Bronchial epithelial cell (primary cell): ENCODE measurements at regions not wholly inside any gene's neighbourhood (a gene's known extent, or its start where the extent isn't known, plus 50 kb on each side); places are given as distances from the start of the nearest gene placed in this dataset.

ENCODE experiments used
- DNase-seq: peaks from one replicate; pipeline ENCODE4 v3.0.0-alpha.2; 2010; ENCODE audit warnings: low read depth
- FAIRE-seq: peaks from 2 replicates; lab custom pipeline; 2011; peaks lifted over from hg19 to GRCh38; lab: Jason Lieb, UNC
- H3K27me3 ChIP-seq: 2 replicates; pipeline ENCODE4 v1.5.1; 2011; ENCODE audit warnings: low read length; ENCODE audit not compliant: control insufficient read depth, insufficient read depth
- H3K36me3 ChIP-seq: 2 replicates; pipeline ENCODE4 v1.5.1; 2011; ENCODE audit warnings: low read length; ENCODE audit not compliant: control insufficient read depth, insufficient read depth
- H3K4me3 ChIP-seq: 2 replicates; pipeline ENCODE4 v1.5.1; 2011; ENCODE audit warnings: mild to moderate bottlenecking, low read depth, low read length, control low read depth
- CTCF ChIP-seq: IDR thresholded peaks from 2 replicates; pipeline ENCODE4 v1.5.1; 2011; ENCODE audit warnings: mild to moderate bottlenecking, moderate library complexity, low read length, control low read depth, inconsistent platforms; ENCODE audit not compliant: insufficient read depth, severe bottlenecking

DNA sequence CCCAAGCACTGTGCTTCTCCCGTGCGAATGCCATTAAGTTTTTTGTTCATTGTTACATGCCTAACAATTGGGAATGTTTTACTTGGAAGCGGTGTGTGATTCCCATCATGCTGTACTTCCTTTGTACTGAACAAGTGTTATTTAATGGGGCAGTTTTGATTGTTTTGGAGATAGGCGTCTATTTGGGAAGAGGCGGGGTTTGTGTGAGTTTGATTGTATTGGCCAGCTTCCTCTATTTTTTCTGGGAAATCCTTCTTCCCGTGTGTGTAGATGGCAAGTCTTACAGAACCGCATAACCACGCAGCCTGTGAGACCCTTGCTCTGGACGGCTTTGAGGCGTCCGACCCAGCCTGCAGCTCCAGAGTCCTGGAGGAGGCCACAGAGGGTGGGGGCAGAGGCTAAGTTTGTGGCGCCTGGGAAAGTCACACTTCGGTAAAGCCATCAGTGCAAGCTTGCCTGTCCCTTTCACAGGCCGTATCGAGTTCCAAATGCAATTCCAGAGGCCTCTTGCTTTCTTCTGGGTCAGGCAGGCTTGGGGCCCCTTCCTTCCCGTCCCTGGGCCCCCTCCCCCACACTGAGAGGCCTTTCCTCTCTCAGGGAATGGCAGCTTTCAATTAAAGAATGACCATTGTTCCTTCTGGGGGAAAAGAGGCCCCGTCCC, 210.3 kb downstream of the TOMM20 start:
- DNase-seq (no peak), FAIRE-seq (no peak)
- TF ChIP-seq CTCF: no peak
- H3K36me3 ChIP-seq: no peaks in the 10 kb centered on the region
- H3K27me3 ChIP-seq: no peaks in the 10 kb centered on the region
- H3K4me3 ChIP-seq: no peak overlapping the region

DNA sequence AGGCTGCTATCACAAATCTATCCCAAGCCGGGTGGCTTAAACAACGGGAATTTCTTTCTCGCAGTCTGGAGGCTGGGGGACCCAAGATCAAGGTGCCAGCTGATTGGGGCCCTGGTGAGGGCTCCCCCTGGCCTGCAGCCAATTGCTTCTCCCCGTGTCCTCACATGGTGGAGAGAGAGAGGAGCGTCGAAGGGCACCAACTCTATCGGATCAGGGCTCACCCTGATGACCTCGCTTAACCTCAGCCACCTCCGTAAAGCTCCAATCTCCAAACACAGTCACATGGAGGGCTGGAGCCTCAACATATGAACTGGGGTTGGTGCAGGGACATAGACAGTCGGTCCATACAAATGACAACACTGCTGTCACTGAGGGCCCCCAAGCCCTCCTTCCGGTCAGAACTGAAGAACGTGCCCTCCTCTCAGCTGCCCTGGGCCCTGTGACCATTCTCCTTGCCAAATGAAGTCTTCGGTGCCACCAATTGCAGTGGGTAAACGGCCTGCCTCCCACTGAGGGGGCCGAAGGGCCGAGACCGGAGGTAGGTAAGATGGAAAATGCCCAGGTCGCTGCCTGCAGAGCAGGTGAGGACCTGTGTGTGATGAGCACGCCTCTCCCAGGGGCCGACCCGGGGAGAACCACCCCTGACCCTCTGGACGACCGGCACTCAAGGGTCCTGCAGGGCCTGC, 211.0 kb downstream of the TOMM20 start:
- Histone ChIP-seq H3K36me3 (no peaks in the 10 kb centered on the region), H3K27me3 (no peaks in the 10 kb centered on the region), H3K4me3 (no peak overlapping the region)
- TF ChIP-seq CTCF: no peak
- FAIRE-seq: no peak
- DNase-seq: no peak

DNA sequence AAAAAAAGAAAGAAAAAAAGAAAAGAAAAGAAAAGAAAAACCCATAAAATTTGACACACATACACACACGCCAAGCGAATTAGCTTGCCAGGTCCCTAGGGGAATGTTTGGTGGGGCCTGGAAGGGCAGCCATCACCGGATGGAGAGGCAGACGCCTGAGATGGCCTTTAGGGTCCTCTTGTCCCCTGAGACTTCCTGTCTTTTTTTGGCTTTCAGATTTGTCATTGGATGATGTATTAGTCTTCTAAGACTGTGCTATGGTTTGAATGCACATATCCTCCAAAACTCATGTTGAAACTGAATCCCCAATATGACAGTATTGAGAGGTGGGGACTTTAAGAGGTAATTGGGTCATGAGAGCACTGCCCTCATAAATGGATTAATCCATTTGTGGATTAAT, 211.8 kb downstream of the TOMM20 start:
- H3K4me3 ChIP-seq: no peak overlapping the region
- no peak for DNase-seq
- FAIRE-seq: no peak

DNA sequence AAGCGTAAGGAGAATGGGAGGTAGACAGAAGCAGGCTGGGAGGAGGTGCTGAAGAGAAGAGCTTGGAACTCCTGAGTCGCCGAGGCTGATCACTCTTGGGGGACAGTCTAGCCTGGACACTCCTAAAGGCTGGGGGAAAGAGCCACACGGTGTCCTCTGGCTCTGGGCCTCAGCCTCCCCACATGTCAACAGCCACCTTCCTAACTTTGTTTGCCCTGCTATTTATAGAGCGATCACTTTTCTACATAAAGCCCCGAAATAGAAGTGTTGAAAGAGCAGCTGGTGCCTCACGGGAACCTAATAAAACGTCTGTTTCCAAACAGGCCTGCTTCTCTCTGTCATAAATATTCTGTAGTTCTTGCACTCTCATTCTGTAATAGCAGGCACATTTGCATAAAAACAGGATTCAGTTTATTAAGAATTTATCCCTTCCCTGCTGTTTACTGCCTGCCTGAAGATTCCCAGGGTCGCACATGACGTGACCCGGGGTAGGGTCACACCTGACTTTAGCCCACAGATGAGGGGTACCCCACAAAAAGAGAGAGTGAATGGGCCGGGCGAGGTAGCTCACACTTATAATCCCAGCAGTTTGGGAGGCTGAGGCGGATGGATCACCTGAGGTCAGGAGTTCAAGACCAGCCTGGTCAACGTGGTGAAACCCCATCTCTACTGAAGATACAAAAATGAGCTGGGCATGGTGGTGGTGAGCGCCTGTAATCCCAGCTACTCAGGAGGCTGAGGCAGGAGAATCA, 212.5 kb downstream of the TOMM20 start:
- DNase-seq (no peak), FAIRE-seq (no peak)
- no peak for TF ChIP-seq CTCF
- H3K4me3 ChIP-seq: no peak overlapping the region
- H3K36me3 ChIP-seq: no peaks in the 10 kb centered on the region
- no peaks in the 10 kb centered on the region for H3K27me3 ChIP-seq

More for the DNA sequence above, 211.8 kb downstream of the TOMM20 start:
- H3K27me3 ChIP-seq: no peaks in the 10 kb centered on the region
- TF ChIP-seq CTCF: no peak
- H3K36me3 ChIP-seq: no peaks in the 10 kb centered on the region

DNA sequence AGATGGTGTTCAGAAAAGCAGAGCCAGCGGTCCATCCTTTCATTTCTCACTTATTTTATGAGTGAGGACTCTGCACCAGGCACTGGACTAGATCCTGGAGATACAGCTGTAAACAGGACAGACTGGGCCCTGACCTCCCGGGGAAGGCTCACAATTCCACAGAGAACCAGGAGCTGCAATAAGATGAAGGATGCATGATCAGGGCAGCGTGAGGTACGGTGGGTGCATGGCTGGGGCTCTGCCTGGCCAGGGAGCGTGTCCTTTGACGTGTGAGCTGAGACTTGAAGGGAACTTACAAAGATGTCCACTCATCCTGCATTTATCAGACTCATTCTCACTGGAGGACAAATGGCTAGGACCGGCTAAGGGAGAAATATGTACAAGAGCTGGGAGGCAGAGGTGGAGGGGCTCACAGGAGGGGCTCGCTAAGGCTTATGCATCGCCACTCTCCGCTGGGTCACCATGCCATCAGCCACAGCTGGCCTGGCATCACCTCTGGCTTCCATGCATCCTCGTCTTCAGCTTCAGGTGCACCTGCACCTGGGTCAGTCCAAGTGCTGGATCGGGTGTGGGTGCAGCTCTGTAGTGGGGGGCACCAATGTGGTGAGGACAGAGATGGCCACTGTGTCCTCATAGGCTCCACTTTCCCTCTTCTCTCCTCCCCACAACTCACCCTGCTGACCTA, 213.9 kb downstream of the TOMM20 start:
- H3K4me3 ChIP-seq: no peak overlapping the region

More for the DNA sequence above, 213.9 kb downstream of the TOMM20 start:
- TF ChIP-seq CTCF: no peak
- DNase-seq: no peak
- Histone ChIP-seq H3K27me3 (no peaks in the 10 kb centered on the region), H3K36me3 (no peaks in the 10 kb centered on the region)
- no peak for FAIRE-seq
